Activated B cell treated with CpG ODN at 0.5 μM for 24 hours (primary cell): ENCODE measurements at regions not wholly inside any gene's neighbourhood (a gene's known extent, or its start where the extent isn't known, plus 50 kb on each side); places are given as distances from the start of the nearest gene placed in this dataset.

Experiments
- ATAC-seq: fragments of 200-7000 bp; cut with Tn5 transposase; one replicate; pipeline ENCODE4 v1.10.0; 2021; ENCODE audit warnings: low read depth, mild to moderate bottlenecking, moderate library complexity
- CTCF ChIA-PET: fragments of 350-600 bp; sonication (Branson Sonifier 250); formaldehyde crosslinking; loops from one replicate; lab custom pipeline; 2021; ENCODE audit warnings: antibody characterized with exemption; lab: Charles Lee
- POLR2A ChIA-PET: fragments of 350-600 bp; sonication (Branson Sonifier 250); formaldehyde crosslinking; loops from one replicate; lab custom pipeline; 2021; ENCODE audit warnings: antibody characterized with exemption; lab: Charles Lee
- DNase-seq: peaks from one replicate; pipeline ENCODE4 v3.0.0; 2022
- H3K27ac Mint-ChIP-seq: one replicate; pipeline ENCODE4 v1.8.0; 2020; ENCODE audit warnings: mixed read lengths
- H3K27me3 Mint-ChIP-seq: one replicate; pipeline ENCODE4 v1.8.0; 2021; ENCODE audit warnings: mixed read lengths
- H3K36me3 Mint-ChIP-seq: one replicate; pipeline ENCODE4 v1.8.0; 2021; ENCODE audit warnings: low read depth, mixed read lengths
- H3K4me1 Mint-ChIP-seq: one replicate; pipeline ENCODE4 v1.8.0; 2021; ENCODE audit warnings: mixed read lengths
- H3K4me3 Mint-ChIP-seq: one replicate; pipeline ENCODE4 v1.8.0; 2020; ENCODE audit warnings: mild to moderate bottlenecking, mixed read lengths
- H3K9me3 Mint-ChIP-seq: one replicate; pipeline ENCODE4 v1.8.0; 2020; ENCODE audit warnings: mixed read lengths
- CTCF ChIP-seq: fragments of 200-600 bp; IDR thresholded peaks from one replicate; pipeline ENCODE4 v1.8.0; 2022; ENCODE audit warnings: antibody characterized with exemption, mild to moderate bottlenecking
- intact Hi-C: fragments of 100-400 bp; cut with micrococcal nuclease; formaldehyde crosslinking; loops from one replicate; pipeline ENCODE4 v1.15.1; 2024

GRCh38 chr3:88267-88666 lies 108.3 kb upstream of the CHL1 start:
- POLR2A ChIA-PET = no interaction called here
- CTCF ChIA-PET = no interaction called here
- H3K4me1 Mint-ChIP-seq = peaks cover 4% of the 10 kb centered on the region
- ATAC-seq = no peak
- no peak for TF ChIP-seq CTCF
- no peaks in the 10 kb centered on the region for H3K36me3 Mint-ChIP-seq
- H3K27ac Mint-ChIP-seq = no peak overlapping the region
- H3K27me3 Mint-ChIP-seq = no peaks in the 10 kb centered on the region
- no peaks in the 10 kb centered on the region for H3K9me3 Mint-ChIP-seq
- intact Hi-C loops = no loop called here
- no peak overlapping the region for H3K4me3 Mint-ChIP-seq
- no peak for DNase-seq

DNA sequence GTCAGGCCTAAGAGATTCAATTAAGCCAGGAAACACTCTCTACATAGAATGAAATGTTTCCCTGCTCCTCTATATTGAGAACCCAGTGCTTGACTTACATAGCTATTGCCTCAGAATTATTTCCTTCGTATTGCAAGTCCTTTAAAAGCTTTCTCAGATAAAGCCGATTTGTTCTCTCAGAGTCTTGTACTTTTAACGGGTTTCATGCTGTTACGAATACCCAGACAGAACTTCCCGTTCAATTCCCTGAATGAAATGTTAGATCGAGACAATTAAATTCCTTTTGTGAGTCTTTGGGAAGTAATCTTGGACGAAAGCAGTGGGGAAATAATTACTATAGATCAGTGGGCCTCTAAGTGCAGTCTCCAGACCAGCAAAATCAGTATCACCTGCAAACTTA lies 102.8 kb upstream of the CHL1 start:
- intact Hi-C loops = no loop called here
- H3K4me1 Mint-ChIP-seq = no peaks in the 10 kb centered on the region
- CTCF ChIA-PET = no interaction called here

GRCh38 chr3:96259-96658 lies 100.3 kb upstream of the CHL1 start:
- ATAC-seq = no peak
- Mint-ChIP-seq H3K4me1 (no peaks in the 10 kb centered on the region), H3K27me3 (peaks cover 4% of the 10 kb centered on the region), H3K27ac (no peak overlapping the region), H3K36me3 (no peaks in the 10 kb centered on the region), H3K4me3 (no peak overlapping the region), H3K9me3 (no peaks in the 10 kb centered on the region)
- CTCF ChIA-PET = no interaction called here
- DNase-seq = no peak
- TF ChIP-seq CTCF = no peak
- POLR2A ChIA-PET = no interaction called here
- intact Hi-C loops = no loop called here

More for the DNA sequence above, 102.8 kb upstream of the CHL1 start:
- Mint-ChIP-seq H3K9me3 (no peaks in the 10 kb centered on the region), H3K4me3 (no peak overlapping the region), H3K36me3 (no peaks in the 10 kb centered on the region), H3K27ac (no peak overlapping the region), H3K27me3 (no peaks in the 10 kb centered on the region)
- TF ChIP-seq CTCF = no peak
- POLR2A ChIA-PET = no interaction called here
- no peak for ATAC-seq
- no peak for DNase-seq

GRCh38 chr3:97417-98258 lies 98.9 kb upstream of the CHL1 start:
- Mint-ChIP-seq H3K27me3 (peaks cover 4% of the 10 kb centered on the region), H3K36me3 (no peaks in the 10 kb centered on the region), H3K9me3 (no peaks in the 10 kb centered on the region), H3K4me3 (no peak overlapping the region), H3K4me1 (no peaks in the 10 kb centered on the region), H3K27ac (no peak overlapping the region)
- no peak for TF ChIP-seq CTCF
- ChIA-PET POLR2A (no interaction called here), CTCF (no interaction called here)
- no peak for ATAC-seq
- intact Hi-C loops = no loop called here
- DNase-seq = no peak

- no peaks in the 10 kb centered on the region for H3K9me3 Mint-ChIP-seq
- ChIA-PET CTCF (no interaction called here), POLR2A (no interaction called here)
- TF ChIP-seq CTCF = no peak
- DNase-seq = no peak
- H3K4me3 Mint-ChIP-seq = no peak overlapping the region
- intact Hi-C loops = no loop called here
- no peaks in the 10 kb centered on the region for H3K36me3 Mint-ChIP-seq
- H3K4me1 Mint-ChIP-seq = no peaks in the 10 kb centered on the region
- peaks cover 4% of the 10 kb centered on the region for H3K27me3 Mint-ChIP-seq
- no peak for ATAC-seq
- no peak overlapping the region for H3K27ac Mint-ChIP-seq
Observed at GRCh38 chr3:98259-98654, 98.3 kb upstream of the CHL1 start.
